ENCODE measurements at regions not wholly inside any gene's neighbourhood (a gene's known extent, or its start where the extent isn't known, plus 50 kb on each side); places are given as distances from the start of the nearest gene placed in this dataset.
"Not testable (repeated sequence)": the region's sequence is repeated elsewhere in the genome, so short reads cannot be mapped to it uniquely, and the experiment has no call there.

GRCh38 chr12:86411710-86412109, 155.5 kb upstream of the MGAT4C start:
- no peak for DNase-seq (ENCODE audit: low read depth)
- H3K4me3 ChIP-seq (ENCODE audit: low read depth, low read length): no peak overlapping the region
- no peak for TF ChIP-seq CTCF (conservative IDR thresholded peaks at IDR 0.05; ENCODE audit: low read depth, low read length)

- no peak for TF ChIP-seq CTCF (conservative IDR thresholded peaks at IDR 0.05; ENCODE audit: low read depth, low read length)
- DNase-seq (ENCODE audit: low read depth): no peak
- H3K4me3 ChIP-seq (ENCODE audit: low read depth, low read length): no peak overlapping the region
Observed at GRCh38 chr12:86407620-86408208, 151.5 kb upstream of the MGAT4C start.

GRCh38 chr12:86389949-86390348, 133.8 kb upstream of the MGAT4C start:
- no peak for DNase-seq (ENCODE audit: low read depth)
- H3K4me3 ChIP-seq (ENCODE audit: low read depth, low read length): no peak overlapping the region
- TF ChIP-seq CTCF (conservative IDR thresholded peaks at IDR 0.05; ENCODE audit: low read depth, low read length): no peak

- no peak for TF ChIP-seq CTCF (conservative IDR thresholded peaks at IDR 0.05; ENCODE audit: low read depth, low read length)
- no peak overlapping the region for H3K4me3 ChIP-seq (ENCODE audit: low read depth, low read length)
Observed at GRCh38 chr12:86387591-86388145, 131.5 kb upstream of the MGAT4C start.

GRCh38 chr12:86383759-86384158, 127.6 kb upstream of the MGAT4C start:
- not testable (repeated sequence) for DNase-seq (ENCODE audit: low read depth)

More at GRCh38 chr12:86387591-86388145, 131.5 kb upstream of the MGAT4C start:
- DNase-seq (ENCODE audit: low read depth): no peak

GRCh38 chr12:86379337-86379736, 123.1 kb upstream of the MGAT4C start:
- no peak overlapping the region for H3K4me3 ChIP-seq (ENCODE audit: low read depth, low read length)
- DNase-seq (ENCODE audit: low read depth): no peak
- no peak for TF ChIP-seq CTCF (conservative IDR thresholded peaks at IDR 0.05; ENCODE audit: low read depth, low read length)

More at GRCh38 chr12:86383759-86384158, 127.6 kb upstream of the MGAT4C start:
- not testable (repeated sequence) for H3K4me3 ChIP-seq (ENCODE audit: low read depth, low read length)

GRCh38 chr12:86376052-86376451, 119.9 kb upstream of the MGAT4C start:
- TF ChIP-seq CTCF (conservative IDR thresholded peaks at IDR 0.05; ENCODE audit: low read depth, low read length): no peak
- no peak overlapping the region for H3K4me3 ChIP-seq (ENCODE audit: low read depth, low read length)
- no peak for DNase-seq (ENCODE audit: low read depth)
